Islet of Langerhans (tissue), 1 donor: ENCODE measurements at regions not wholly inside any gene's neighbourhood (a gene's known extent, or its start where the extent isn't known, plus 50 kb on each side); places are given as distances from the start of the nearest gene placed in this dataset.

Source experiments
- FAIRE-seq: peaks from one replicate; lab custom pipeline; 2011; peaks lifted over from hg19 to GRCh38; lab: Jason Lieb, UNC

DNA sequence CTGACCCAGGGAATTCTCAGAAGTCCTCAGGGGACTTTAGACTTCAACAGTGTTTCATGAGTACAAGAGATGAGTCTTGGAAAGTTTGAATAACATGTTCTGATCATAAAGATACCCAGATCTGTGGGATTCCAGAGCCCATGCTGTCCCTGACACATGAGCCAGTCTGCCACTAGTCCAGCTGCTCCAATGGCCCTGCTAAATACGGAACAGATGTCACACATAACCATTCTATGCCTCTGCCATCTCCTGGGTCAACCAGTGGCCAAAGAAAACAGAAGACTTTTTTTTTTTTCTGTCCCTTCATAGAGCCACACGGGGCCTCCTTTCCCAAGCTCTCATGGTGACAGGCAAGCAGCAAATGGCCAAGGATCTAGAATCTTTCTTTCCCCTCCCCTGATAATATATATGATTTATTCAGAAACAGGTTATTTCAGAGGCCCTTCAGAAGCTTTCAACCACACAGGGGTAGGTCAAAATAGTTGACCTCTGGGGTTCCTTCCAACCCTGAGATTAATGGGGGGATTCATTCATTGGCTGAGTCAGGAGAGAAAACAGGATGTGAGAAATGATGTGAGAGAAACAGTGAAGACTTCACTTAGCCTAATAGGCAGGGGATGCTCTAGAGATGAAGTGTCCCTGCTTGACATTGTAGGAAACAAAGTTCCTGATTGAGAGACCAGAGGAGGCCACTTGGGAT is 367.7 kb downstream of the CDK5RAP2 start:
- FAIRE-seq, result no peak

DNA sequence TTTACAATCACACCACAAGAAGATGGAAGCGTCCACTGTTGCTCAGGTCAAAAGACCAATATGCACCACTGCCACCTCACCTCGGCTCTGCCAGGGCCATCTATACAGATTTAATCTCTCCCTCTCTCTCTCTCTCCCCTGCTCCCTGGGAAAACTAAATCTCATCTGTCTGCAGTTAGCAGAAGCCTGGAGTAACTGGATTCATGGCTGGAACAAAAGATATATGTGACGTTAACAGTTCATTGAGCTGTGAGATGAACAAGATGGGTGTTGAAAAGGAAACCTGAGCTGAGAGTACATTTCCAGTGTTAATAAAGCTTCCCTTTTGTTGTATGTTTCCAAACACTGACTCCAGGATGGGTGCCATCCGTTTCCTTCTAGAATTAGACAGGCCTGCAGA is 369.7 kb downstream of the CDK5RAP2 start:
- no peak for FAIRE-seq

GRCh38 chr9:120202856-120203654 is 376.9 kb downstream of the CDK5RAP2 start:
- FAIRE-seq, result no peak

DNA sequence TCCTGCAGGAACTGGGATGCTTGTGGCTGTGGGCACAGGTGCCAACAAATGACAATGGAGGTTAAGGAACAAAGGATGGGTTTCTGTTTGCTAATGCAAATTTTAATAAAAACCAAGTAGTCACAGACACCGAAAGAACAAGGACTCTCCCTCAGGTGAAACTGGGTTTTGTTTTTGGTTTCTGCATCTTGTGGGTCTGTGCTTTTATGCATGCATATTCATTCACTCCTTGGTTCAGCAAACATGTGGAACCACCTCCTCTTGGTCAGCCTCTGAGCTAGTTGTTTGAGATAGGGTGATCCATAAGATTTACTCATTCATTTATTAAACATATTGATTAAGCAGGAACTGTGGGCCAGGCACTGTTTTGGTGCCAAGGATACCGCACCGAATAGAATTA is 381.9 kb downstream of the CDK5RAP2 start:
- no peak for FAIRE-seq

DNA sequence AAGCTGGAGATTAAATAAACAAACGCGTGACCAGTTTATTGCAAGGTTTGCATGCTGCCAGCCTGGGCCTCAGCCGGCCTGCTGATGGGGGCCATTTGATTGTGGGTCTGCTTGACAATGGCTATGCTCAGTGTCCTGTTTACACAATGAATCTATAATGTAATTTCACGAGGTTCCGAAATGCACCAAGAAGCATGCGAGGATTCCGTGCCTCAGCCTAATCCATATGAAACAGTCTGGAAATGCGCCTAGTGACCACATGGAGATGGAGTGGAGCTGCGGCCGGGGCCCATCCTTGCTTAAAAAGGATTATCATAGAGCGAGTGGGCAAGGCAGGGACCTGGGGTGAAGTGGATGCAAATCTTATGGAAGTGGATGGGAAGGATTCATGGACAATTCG is 382.4 kb downstream of the CDK5RAP2 start:
- no peak for FAIRE-seq

DNA sequence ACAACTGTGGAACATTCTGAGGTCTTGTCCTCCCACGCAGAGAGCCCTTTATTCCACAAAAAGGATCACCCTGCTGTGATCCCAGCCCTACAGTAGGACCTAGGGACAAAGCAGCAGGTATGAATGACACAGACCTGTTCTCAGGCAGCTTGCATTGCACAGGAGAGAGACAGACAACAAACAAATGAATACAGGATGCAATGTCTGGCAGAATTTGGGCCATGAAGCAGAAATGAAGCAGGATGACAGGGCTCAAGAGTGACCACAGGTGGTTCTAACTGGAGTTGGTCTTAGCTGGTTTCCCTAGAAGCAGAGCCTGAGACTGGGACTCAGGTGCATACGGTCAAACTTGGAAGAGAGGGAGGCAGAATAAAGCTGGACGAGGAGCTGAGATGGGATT is 388.8 kb downstream of the CDK5RAP2 start:
- no peak for FAIRE-seq

DNA sequence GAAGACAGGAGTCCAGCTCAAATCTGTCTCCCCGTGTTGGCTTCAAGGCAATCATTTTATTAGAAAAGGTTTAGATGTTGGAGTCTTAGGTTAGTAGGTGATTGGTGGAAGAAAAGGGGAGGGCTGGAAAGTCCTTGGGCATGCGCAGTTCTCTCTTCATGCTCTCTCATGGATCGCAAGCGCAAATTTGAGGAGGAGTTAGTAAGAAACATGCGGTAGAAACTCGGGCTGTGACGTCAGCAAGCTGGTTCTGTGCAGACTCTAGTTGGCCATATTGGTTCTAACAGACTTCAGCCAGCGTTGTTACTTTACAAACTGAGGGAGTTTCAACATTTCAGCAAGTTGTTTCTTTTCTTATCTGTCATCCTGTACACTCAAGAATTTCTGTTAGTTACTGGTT is 392.2 kb downstream of the CDK5RAP2 start:
- no peak for FAIRE-seq

DNA sequence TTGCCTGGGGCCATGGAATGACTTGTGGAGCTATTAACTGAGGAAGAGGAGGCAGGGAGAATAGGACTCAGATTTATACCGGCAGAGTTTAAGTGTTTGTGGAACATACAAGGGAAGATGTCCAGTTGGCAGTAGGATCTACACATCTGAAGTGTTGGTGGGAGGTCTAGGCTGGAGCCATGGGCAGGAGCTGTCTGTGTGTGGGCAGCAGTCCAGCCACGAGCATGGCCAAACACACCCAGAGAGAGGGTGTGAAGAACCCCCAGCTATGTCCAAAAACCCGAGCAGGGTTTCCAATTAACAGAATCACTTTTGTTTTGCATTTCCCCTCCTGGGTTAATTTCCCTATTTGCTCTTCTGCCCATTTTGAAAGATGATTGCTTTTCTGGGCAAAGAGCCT is 393.7 kb downstream of the CDK5RAP2 start:
- FAIRE-seq, result no peak

- FAIRE-seq, result no peak
These were observed 395.7 kb downstream of the CDK5RAP2 start for GRCh38 chr9:120184266-120184665.

GRCh38 chr9:120183615-120184014 is 396.4 kb downstream of the CDK5RAP2 start:
- no peak for FAIRE-seq

DNA sequence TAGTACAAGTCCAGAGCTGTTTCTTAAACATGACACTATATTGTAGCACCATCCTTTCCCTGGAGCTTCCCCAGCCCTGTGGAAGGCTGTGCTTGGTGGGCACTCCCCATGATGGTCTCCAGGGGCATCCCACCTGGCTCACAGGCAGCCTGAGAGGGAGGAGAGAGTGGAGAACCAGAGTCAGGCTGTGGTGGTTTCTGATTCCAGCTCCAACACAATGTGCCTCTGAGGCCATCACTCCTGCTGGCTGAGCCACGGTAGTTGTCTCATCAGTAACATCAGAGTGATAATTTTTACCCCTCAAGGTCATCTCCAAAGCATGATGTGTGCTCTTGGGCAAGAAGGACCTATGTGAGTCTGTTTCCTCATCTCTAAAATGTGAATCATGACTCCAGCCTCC is 398.0 kb downstream of the CDK5RAP2 start:
- no peak for FAIRE-seq

GRCh38 chr9:120177121-120177520 is 402.8 kb downstream of the CDK5RAP2 start:
- FAIRE-seq, result no peak

GRCh38 chr9:120175031-120175430 is 404.9 kb downstream of the CDK5RAP2 start:
- FAIRE-seq, result no peak

GRCh38 chr9:120161776-120162175 is 418.2 kb downstream of the CDK5RAP2 start:
- FAIRE-seq, result no peak

DNA sequence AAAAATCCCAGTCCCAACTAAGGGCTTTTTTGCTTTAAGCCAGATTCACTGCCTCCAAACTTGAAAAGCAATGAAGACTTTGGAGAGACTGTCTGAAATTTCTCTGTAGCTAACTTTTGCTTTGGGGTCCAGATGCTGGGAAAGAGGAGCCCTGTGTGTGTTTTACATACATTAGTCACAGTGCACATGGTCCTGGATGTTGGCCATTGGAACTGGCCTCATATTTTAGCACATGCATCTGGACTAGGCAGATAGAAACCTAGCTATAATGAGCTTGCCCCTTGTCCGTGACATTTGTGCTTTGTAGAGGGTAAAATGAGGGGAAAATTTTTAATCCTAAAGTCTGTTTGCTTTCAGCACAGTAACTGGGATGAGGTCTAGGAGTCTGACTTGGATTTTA is 421.7 kb downstream of the CDK5RAP2 start:
- no peak for FAIRE-seq

GRCh38 chr9:120156376-120156775 is 423.6 kb downstream of the CDK5RAP2 start:
- FAIRE-seq, result no peak

GRCh38 chr9:120153258-120153657 is 426.7 kb downstream of the CDK5RAP2 start:
- FAIRE-seq, result no peak

DNA sequence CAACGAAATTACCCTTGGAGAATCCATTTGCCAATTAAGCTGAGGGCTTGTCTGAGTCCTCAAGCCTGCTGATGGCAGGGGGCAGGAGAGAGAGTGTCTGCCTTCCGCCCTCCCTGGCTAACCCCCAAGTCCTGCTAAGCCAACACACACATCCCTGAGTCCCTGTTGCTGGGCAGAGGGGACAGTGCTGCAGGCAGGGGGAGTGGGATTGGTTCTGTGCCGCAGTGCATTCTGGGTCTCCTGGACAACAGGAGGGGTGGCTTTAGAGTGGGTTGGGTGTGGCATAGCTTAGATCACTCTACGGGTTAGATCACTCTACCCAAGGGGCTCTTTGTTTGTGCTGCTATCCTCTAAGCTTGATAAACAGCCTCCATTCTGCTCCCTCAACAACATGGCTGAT is 427.7 kb downstream of the CDK5RAP2 start:
- no peak for FAIRE-seq

DNA sequence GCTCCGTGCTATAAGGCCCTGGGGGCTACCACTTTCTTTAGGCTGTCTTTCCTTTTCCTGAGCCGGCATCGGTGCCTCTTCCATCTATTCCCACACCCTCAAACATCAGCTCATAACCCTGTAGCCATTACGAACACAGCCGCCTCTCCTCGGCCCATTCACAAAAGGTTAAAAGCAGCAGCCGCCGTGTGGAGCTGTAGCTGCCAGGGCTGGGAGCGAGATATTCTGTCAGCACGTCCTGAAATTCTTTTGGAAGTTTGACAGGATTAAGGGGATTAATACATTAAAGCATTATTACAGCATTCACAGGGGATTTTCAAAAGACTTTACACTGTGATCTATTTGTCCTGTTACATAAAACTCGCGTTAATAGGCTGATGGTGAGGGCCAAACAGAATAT is 428.2 kb downstream of the CDK5RAP2 start:
- no peak for FAIRE-seq

GRCh38 chr9:120151149-120151548 is 428.8 kb downstream of the CDK5RAP2 start:
- FAIRE-seq, result no peak

DNA sequence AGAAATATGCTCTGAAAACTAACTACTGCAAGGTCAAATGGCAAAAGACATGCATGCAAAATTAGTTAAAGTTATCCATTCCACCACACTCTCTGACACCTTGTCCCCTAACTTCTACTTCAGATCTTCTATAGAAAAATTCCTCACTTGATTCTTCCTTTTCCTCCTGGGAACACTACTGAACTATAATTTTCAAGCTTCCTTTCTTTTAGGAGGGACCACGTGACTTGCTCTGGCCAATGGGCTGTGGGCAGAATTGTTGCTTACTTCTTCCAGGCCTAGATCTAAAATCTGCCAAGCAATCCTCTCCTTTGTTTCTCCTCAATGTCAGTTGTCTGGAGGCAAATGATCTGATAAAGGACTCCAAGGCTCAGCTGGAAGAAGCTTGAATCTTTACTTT is 441.0 kb downstream of the CDK5RAP2 start:
- FAIRE-seq, result no peak

DNA sequence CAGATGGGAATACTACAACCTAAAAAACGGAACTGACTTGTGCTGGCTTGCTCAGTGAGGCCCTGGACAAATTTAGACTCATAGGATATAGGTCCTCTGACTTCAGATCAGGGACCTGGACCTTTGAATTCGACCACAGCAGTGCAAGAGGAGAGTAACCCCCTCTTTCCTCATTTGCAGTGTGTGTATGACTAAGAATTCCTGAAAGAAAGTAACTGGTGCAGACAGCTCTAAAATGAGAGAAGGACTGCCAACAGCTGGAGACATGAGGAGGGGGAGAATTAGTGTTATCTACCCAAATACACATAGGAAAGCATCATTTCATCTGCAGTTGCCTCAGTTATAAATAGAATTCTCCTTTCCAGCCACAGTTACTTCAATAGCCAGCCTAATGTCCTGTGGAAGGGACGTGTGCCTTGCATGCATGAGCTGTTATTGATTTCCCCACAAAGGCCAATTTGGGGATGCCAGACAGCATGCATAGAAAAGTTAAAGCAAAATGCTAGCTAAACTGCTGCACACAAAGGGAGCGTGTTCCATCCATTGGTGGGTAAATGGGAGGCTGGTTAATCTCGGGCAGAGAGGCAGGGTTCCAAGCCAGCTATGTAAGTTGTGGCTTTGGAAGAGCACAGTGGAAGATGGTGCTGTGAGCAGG is 442.7 kb downstream of the CDK5RAP2 start:
- FAIRE-seq, result no peak

DNA sequence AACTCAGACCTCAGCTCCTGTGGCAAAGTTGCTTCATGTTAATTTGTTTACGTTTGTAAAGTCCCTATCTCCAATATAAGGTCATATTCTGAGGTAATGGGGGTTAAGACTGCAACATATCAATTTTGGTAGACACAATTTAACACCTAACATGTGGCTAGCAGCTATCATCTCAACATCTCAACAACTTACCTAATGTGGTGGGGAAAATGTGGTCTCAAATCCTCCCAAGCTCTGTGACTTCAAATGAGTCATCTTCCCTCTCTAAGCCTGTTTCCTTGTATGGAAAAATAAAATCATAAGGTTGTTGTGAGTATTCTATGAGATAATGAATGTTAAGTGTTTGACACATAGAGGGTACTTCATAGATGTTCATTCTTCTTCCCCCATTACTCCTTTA is 443.3 kb downstream of the CDK5RAP2 start:
- FAIRE-seq, result no peak
